PFSK-1 (cell line): ENCODE measurements at regions not wholly inside any gene's neighbourhood (a gene's known extent, or its start where the extent isn't known, plus 50 kb on each side); places are given as distances from the start of the nearest gene placed in this dataset.

Experiments used
- FOXP2 ChIP-seq: optimal IDR thresholded peaks from 2 replicates; pipeline ENCODE3; 2011; ENCODE audit warnings: borderline replicate concordance, control low read depth, inconsistent platforms; ENCODE audit not compliant: insufficient read depth; ENCODE audit errors: extremely low read length, extremely low read depth
- POLR2AphosphoS5 ChIP-seq: IDR thresholded peaks from 2 replicates; pipeline ENCODE4 v1.6.1; 2012; ENCODE audit warnings: low read depth, mild to moderate bottlenecking, control low read depth, low read length, moderate library complexity
- SIN3A ChIP-seq: IDR thresholded peaks from 2 replicates; pipeline ENCODE4 v1.6.1; 2012; ENCODE audit warnings: mild to moderate bottlenecking, low read length, moderate library complexity, borderline replicate concordance; ENCODE audit not compliant: insufficient read depth
- TAF1 ChIP-seq: IDR thresholded peaks from 2 replicates; pipeline ENCODE4 v1.6.1; 2012; ENCODE audit warnings: low read length, control low read depth, borderline replicate concordance; ENCODE audit not compliant: insufficient read depth
- TF ChIP-seq, protein P1 (sequence below), 2 experiments: IDR thresholded peaks; 2 replicates each; pipeline versions ENCODE4 v1.6.1 to v1.8.0; 2011 to 2012; ENCODE audit warnings: low read depth in 2 of 2, low read length in 2 of 2, control low read depth in 1 of 2, inconsistent platforms in 1 of 2, mild to moderate bottlenecking in 1 of 2, moderate library complexity in 1 of 2; ENCODE audit not compliant: insufficient read depth in 1 of 2

DNA sequence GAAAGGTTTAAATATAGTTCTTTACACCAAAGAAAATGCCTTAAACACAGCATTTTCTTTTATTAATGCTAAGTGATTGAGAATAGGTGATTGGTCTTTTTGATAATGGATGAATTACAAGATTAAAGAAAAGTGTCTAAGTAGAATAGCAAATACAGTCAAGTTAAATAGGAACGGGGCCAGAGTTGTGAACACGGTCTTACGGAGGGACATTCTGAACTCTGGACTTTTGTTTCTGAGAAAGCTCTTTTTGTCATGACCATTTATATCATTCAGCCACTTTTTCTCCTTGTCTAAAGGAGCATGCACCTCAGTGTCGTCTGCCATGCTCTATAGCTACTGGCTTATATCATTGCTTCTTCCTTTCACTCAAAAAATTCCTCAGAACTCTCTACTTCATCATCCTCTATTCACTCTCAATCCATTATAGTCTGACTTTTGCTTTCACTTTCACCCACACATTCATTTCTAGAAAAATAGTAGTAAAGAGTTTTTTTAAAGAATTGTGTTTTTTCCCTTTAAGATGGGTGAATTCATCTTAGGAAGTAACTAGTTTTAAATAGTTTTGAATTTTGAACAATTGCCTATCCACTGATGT, 263.0 kb upstream of the FBXL7 start:
- no peak for TF ChIP-seq POLR2AphosphoS5
- TF ChIP-seq, protein P1, sequence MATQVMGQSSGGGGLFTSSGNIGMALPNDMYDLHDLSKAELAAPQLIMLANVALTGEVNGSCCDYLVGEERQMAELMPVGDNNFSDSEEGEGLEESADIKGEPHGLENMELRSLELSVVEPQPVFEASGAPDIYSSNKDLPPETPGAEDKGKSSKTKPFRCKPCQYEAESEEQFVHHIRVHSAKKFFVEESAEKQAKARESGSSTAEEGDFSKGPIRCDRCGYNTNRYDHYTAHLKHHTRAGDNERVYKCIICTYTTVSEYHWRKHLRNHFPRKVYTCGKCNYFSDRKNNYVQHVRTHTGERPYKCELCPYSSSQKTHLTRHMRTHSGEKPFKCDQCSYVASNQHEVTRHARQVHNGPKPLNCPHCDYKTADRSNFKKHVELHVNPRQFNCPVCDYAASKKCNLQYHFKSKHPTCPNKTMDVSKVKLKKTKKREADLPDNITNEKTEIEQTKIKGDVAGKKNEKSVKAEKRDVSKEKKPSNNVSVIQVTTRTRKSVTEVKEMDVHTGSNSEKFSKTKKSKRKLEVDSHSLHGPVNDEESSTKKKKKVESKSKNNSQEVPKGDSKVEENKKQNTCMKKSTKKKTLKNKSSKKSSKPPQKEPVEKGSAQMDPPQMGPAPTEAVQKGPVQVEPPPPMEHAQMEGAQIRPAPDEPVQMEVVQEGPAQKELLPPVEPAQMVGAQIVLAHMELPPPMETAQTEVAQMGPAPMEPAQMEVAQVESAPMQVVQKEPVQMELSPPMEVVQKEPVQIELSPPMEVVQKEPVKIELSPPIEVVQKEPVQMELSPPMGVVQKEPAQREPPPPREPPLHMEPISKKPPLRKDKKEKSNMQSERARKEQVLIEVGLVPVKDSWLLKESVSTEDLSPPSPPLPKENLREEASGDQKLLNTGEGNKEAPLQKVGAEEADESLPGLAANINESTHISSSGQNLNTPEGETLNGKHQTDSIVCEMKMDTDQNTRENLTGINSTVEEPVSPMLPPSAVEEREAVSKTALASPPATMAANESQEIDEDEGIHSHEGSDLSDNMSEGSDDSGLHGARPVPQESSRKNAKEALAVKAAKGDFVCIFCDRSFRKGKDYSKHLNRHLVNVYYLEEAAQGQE (IDR thresholded peaks at IDR 0.05; ENCODE audit: insufficient read depth in 1 of 2, low read depth in 2 of 2, low read length in 2 of 2): no peak
- TF ChIP-seq SIN3A: no peak
- no peak for TF ChIP-seq FOXP2
- TF ChIP-seq TAF1: no peak

DNA sequence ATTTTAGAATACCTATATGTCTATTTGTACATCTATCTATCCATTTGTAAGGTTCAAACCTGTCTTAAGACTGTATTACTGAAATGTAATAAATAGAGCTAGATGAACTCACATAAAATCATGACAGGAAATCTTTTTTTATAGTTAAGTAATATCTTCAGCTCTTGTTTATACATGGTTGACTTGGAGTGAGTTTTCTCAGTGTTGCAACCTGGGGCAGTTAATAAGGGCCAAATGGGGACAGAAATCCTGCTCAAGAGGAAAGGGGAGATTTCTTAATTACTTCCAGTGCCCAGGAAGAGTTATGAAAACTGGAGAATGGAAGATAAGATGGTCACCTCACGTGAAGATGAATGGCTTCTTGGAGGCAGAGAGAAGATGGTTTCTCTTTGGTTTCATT, 265.1 kb upstream of the FBXL7 start:
- no peak for TF ChIP-seq TAF1
- no peak for TF ChIP-seq POLR2AphosphoS5
- TF ChIP-seq, protein P1 (IDR thresholded peaks at IDR 0.05; ENCODE audit: insufficient read depth in 1 of 2, low read depth in 2 of 2, low read length in 2 of 2): no peak
- TF ChIP-seq SIN3A: no peak
- TF ChIP-seq FOXP2: no peak

DNA sequence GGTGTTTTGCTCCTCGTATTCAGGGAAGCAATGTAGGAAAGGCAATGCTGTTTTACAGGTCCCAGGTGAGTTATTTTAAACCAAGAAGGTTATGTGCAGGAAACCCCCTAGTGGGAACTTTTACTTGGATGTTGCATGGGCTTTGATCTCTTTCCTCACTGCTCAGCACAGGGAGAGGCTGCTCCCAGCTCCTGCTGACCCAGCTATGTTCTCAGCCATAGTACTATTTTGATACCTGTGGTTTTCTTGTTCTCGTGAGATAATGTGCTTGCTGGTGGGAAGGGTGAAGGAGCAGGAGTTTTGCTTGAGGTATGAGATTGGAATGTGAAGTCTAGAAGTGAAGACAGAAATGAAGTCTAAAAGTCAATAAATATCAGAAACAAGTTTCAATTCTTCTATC, 265.6 kb upstream of the FBXL7 start:
- TF ChIP-seq SIN3A (no peak), TAF1 (no peak), FOXP2 (no peak), POLR2AphosphoS5 (no peak)
- TF ChIP-seq, protein P1 (IDR thresholded peaks at IDR 0.05; ENCODE audit: insufficient read depth in 1 of 2, low read depth in 2 of 2, low read length in 2 of 2): no peak

DNA sequence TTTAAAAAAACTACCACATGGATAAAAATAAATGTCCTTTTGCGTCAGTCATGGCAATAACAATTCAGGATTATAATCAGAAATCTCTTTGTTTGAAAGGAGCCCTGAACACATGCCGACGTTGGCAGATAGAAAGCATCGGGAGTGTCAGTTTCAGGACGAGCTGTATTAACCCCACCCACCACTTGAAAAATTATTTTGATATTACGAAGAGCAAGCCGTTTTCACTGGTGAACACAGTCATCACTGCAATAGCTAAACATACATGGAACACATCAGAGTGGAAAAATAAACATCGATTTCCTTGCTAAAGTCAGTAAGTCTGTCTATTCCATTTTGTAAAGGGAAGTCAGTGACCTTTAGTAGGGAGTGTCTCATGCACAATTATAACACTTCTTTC, 266.4 kb upstream of the FBXL7 start:
- TF ChIP-seq SIN3A (no peak), FOXP2 (no peak), POLR2AphosphoS5 (no peak), TAF1 (no peak)
- TF ChIP-seq, protein P1 (IDR thresholded peaks at IDR 0.05; ENCODE audit: insufficient read depth in 1 of 2, low read depth in 2 of 2, low read length in 2 of 2): no peak

DNA sequence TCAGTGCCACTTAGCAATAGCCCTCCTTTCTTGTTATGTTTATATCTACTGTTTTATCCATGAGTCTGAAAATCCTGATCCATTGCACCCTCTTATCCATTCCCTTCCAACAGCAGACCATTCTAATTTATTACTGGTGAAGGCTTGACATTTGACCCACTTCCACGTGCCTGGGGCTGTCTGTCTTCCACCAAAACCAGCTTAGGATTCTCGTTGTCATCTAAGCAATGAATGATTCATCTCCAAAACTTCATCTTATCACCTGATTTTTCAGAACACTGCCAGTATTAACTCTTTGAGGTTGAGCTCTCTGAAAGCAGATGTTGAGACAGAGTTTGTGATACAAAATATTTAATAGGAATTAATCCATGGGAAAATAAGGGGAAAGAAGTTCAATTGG, 277.8 kb upstream of the FBXL7 start:
- TF ChIP-seq FOXP2: no peak
- TF ChIP-seq, protein P1 (IDR thresholded peaks at IDR 0.05; ENCODE audit: insufficient read depth in 1 of 2, low read depth in 2 of 2, low read length in 2 of 2): no peak
- TF ChIP-seq SIN3A: no peak
- no peak for TF ChIP-seq TAF1
- no peak for TF ChIP-seq POLR2AphosphoS5
